ENCODE measurements at regions not wholly inside any gene's neighbourhood (a gene's known extent, or its start where the extent isn't known, plus 50 kb on each side); places are given as distances from the start of the nearest gene placed in this dataset.
"Not testable (repeated sequence)": the region's sequence is repeated elsewhere in the genome, so short reads cannot be mapped to it uniquely, and the experiment has no call there.

DNA sequence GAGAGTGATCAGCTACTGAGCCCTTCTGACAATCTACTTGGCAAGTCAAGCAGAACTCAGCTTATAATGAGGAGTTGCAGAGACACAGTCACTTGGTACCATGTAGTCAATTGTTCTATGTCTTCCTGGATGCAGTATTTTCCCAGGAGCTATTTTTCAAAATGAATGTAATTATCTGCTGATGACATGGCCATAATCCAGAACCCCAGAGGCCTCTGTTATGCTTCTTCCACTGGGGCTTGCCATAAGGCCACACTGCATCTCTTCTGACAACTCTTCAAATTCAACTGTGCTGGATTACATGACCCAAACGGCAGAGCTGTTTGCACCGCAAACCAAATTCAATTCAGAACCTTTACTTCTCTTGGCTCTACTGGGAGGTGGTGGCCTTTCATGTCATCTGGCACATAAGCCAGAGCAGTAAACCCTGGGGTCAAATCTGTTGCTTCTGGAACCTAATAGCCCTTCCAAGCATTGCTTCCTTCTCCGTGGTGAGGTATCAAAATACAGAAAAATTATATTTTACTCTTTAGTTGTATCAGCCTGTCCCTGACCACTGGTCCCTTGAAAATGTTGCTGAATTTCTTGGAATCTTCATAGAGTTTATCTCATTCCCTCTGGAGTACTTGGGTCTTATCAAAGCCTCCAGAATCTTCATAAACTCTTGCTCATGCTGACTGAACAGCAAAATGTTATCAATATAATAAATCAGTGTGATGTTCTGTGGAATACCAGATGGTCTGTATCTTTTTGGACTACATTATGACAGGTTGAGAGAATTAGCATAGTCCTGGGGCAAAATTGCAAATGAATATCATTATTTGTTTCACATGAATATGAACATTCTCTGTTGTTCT lies 79.4 kb upstream of the DCN start:
- DNase-seq: no peak

DNA sequence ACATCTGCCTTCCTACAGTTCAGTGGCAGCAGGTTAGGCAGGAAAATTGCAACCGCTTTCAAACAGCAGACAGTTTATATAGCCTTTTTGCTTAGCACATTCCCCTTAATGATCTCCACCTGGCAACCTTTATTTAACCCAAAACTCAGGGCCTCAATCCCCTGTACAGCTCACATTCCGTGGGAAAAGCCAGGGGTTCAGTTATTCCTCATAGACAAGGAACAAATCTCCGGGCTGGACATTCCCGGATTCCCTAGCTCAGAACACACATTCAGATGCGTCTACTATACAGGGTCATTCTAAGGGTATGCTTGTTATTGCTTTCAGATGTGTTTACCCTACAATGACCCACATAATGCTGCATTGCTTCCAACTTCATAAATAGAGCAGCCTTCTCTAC lies 73.8 kb upstream of the DCN start:
- DNase-seq: no peak

GRCh38 chr12:91252341-91252740 lies 69.7 kb upstream of the DCN start:
- no peak for DNase-seq

DNA sequence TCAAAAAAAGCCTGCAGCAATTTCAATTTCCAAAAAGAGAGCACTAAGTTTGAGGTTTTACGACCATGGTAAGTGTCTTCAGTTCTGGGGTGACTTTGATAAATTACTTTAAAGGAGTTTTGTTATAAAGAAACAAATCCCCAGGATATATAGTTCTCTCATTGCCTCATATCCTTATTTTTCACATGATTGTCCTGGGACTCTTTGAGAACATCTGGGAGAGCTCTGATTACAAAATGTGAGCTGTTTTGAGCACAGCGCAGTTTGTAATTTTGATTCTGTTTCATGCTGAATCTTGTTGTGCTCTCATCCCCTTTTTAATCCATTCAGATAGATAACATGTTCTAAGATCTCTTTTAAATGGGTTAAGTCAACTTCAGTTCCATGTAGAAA lies 67.7 kb upstream of the DCN start:
- no peak for DNase-seq

DNA sequence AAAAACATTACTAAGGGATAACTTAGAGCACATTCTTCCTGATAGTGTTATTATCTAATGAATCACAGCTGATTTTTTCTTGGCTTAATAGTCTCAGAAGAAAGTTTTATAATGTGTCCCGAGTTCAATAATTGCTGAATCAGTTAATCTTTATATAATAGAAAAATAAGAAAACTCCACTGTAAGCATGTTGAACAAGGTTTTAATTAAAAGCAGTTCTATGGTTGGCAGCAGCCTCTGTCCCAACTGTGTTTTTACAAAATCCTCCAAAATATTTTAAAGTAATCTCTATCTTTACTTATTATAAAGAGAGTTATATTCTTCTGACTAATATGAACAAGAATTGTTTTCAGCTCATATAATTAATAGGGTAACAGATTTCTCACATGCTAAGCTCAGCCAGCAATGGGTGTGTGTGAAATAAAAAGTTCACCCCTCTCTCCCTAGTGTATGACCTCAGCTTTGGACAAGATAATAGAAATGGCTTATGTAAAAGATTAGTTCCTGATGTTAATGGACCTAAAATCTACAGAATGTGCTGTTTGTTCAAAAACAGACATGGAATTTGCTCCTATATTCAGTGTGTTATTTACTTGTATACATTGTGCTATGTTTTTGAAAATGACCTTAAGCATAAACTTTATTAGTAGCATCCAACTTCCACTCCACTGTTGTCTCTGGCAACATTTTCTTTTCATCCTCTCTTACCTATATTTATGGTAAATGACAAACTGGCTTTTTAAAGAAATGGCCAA lies 67.1 kb upstream of the DCN start:
- no peak for DNase-seq

DNA sequence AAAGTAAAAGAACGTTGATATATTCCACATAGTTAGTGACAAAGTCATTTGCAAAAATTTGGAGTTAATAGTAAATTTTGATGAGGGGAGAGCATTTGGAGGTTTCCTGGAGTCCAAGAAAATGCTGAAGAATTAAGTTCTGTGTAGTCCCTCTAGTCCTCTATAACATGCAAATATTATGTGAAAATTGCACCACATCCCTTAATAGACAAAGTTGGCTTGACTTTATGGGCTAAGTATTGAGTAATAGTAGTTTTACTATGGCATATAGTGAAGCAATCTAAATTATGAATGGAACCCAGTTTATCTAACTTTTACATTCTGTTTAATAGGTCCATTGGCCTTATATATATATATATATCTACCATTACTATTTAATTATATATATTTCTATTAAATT lies 66.4 kb upstream of the DCN start:
- no peak for DNase-seq

- not testable (repeated sequence) for DNase-seq
Observed at GRCh38 chr12:91243177-91243576, 60.6 kb upstream of the DCN start.

- DNase-seq: no peak
Observed at GRCh38 chr12:91241756-91242155, 59.1 kb upstream of the DCN start.

GRCh38 chr12:91240386-91241095 lies 57.9 kb upstream of the DCN start:
- no peak for DNase-seq

- no peak for DNase-seq
Observed at GRCh38 chr12:91239481-91239880, 56.9 kb upstream of the DCN start.
